ENCODE measurements at regions not wholly inside any gene's neighbourhood (a gene's known extent, or its start where the extent isn't known, plus 50 kb on each side); places are given as distances from the start of the nearest gene placed in this dataset.

DNA sequence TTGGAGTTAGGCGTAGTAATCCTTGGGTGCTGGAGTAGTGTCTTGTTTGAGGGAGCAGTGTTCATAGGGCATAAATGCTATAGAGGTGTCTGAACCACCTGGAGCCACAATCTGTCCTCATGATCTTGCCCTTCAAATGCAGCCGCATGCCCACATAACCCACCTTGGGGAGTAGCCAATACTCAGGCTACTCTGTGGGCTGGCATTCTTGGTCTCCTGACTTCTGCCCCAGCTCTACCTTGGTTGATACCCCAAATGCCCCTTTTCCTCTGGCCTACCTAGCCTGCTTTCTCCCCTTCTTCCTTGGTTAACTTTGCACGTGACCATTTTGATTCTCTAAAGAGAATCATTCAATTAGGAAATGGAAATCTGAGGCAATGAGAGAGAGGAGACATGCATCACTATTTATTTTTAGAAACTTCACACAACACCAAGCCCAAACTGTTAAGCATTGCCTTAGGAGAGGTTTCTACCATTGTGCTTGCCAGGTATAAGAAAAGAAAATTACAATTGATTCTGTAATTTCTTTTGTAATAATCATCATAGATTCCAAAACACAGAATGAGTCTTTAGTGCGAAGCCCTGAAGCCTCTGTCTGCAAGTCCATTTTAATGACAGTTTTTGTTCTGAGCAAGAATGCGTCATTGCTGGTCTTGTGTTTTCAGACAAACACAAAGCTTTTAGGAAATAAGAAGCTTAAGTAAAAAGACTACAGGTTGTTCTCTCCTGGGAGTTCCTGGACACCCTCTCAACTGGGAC, 135.2 kb downstream of the C9orf152 start:
- TF ChIP-seq, protein P1, sequence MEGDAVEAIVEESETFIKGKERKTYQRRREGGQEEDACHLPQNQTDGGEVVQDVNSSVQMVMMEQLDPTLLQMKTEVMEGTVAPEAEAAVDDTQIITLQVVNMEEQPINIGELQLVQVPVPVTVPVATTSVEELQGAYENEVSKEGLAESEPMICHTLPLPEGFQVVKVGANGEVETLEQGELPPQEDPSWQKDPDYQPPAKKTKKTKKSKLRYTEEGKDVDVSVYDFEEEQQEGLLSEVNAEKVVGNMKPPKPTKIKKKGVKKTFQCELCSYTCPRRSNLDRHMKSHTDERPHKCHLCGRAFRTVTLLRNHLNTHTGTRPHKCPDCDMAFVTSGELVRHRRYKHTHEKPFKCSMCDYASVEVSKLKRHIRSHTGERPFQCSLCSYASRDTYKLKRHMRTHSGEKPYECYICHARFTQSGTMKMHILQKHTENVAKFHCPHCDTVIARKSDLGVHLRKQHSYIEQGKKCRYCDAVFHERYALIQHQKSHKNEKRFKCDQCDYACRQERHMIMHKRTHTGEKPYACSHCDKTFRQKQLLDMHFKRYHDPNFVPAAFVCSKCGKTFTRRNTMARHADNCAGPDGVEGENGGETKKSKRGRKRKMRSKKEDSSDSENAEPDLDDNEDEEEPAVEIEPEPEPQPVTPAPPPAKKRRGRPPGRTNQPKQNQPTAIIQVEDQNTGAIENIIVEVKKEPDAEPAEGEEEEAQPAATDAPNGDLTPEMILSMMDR (IDR thresholded peaks at IDR 0.05 in 2 of 3, conservative IDR thresholded peaks at IDR 0.05 in 1 of 3; ENCODE audit: control insufficient read depth in 2 of 3, extremely low read depth in 1 of 3, insufficient read depth in 1 of 3, low read depth in 3 of 3, low read length in 3 of 3) = no peak
- TF ChIP-seq, protein P2, sequence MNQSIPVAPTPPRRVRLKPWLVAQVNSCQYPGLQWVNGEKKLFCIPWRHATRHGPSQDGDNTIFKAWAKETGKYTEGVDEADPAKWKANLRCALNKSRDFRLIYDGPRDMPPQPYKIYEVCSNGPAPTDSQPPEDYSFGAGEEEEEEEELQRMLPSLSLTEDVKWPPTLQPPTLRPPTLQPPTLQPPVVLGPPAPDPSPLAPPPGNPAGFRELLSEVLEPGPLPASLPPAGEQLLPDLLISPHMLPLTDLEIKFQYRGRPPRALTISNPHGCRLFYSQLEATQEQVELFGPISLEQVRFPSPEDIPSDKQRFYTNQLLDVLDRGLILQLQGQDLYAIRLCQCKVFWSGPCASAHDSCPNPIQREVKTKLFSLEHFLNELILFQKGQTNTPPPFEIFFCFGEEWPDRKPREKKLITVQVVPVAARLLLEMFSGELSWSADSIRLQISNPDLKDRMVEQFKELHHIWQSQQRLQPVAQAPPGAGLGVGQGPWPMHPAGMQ (IDR thresholded peaks at IDR 0.05; ENCODE audit: borderline replicate concordance) = no peak
- TF ChIP-seq, protein P3, sequence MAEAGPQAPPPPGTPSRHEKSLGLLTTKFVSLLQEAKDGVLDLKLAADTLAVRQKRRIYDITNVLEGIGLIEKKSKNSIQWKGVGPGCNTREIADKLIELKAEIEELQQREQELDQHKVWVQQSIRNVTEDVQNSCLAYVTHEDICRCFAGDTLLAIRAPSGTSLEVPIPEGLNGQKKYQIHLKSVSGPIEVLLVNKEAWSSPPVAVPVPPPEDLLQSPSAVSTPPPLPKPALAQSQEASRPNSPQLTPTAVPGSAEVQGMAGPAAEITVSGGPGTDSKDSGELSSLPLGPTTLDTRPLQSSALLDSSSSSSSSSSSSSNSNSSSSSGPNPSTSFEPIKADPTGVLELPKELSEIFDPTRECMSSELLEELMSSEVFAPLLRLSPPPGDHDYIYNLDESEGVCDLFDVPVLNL (IDR thresholded peaks at IDR 0.05; ENCODE audit: low read depth, low read length) = no peak
- TF ChIP-seq, protein P4, sequence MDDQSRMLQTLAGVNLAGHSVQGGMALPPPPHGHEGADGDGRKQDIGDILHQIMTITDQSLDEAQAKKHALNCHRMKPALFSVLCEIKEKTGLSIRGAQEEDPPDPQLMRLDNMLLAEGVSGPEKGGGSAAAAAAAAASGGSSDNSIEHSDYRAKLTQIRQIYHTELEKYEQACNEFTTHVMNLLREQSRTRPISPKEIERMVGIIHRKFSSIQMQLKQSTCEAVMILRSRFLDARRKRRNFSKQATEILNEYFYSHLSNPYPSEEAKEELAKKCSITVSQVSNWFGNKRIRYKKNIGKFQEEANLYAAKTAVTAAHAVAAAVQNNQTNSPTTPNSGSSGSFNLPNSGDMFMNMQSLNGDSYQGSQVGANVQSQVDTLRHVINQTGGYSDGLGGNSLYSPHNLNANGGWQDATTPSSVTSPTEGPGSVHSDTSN (IDR thresholded peaks at IDR 0.05; ENCODE audit: insufficient replicate concordance, low read depth, low read length) = no peak
- TF ChIP-seq, protein P5, sequence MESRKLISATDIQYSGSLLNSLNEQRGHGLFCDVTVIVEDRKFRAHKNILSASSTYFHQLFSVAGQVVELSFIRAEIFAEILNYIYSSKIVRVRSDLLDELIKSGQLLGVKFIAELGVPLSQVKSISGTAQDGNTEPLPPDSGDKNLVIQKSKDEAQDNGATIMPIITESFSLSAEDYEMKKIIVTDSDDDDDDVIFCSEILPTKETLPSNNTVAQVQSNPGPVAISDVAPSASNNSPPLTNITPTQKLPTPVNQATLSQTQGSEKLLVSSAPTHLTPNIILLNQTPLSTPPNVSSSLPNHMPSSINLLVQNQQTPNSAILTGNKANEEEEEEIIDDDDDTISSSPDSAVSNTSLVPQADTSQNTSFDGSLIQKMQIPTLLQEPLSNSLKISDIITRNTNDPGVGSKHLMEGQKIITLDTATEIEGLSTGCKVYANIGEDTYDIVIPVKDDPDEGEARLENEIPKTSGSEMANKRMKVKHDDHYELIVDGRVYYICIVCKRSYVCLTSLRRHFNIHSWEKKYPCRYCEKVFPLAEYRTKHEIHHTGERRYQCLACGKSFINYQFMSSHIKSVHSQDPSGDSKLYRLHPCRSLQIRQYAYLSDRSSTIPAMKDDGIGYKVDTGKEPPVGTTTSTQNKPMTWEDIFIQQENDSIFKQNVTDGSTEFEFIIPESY (IDR thresholded peaks at IDR 0.05) = no peak
- TF ChIP-seq, protein P6, sequence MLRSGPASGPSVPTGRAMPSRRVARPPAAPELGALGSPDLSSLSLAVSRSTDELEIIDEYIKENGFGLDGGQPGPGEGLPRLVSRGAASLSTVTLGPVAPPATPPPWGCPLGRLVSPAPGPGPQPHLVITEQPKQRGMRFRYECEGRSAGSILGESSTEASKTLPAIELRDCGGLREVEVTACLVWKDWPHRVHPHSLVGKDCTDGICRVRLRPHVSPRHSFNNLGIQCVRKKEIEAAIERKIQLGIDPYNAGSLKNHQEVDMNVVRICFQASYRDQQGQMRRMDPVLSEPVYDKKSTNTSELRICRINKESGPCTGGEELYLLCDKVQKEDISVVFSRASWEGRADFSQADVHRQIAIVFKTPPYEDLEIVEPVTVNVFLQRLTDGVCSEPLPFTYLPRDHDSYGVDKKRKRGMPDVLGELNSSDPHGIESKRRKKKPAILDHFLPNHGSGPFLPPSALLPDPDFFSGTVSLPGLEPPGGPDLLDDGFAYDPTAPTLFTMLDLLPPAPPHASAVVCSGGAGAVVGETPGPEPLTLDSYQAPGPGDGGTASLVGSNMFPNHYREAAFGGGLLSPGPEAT (IDR thresholded peaks at IDR 0.05; ENCODE audit: low read depth) = no peak
- no peak for TF ChIP-seq TAF1 (IDR thresholded peaks at IDR 0.05; ENCODE audit: borderline replicate concordance, low read depth, low read length)
- no peak for TF ChIP-seq EZH2 (IDR thresholded peaks at IDR 0.05; ENCODE audit: borderline replicate concordance, control insufficient read depth, low read depth, low read length)
- no peak for TF ChIP-seq ZNF274 (IDR thresholded peaks at IDR 0.05; ENCODE audit: insufficient read depth, insufficient read length)
- TF ChIP-seq POLR2AphosphoS5 (IDR thresholded peaks at IDR 0.05; ENCODE audit: low read length) = no peak
- TF ChIP-seq, protein P7, sequence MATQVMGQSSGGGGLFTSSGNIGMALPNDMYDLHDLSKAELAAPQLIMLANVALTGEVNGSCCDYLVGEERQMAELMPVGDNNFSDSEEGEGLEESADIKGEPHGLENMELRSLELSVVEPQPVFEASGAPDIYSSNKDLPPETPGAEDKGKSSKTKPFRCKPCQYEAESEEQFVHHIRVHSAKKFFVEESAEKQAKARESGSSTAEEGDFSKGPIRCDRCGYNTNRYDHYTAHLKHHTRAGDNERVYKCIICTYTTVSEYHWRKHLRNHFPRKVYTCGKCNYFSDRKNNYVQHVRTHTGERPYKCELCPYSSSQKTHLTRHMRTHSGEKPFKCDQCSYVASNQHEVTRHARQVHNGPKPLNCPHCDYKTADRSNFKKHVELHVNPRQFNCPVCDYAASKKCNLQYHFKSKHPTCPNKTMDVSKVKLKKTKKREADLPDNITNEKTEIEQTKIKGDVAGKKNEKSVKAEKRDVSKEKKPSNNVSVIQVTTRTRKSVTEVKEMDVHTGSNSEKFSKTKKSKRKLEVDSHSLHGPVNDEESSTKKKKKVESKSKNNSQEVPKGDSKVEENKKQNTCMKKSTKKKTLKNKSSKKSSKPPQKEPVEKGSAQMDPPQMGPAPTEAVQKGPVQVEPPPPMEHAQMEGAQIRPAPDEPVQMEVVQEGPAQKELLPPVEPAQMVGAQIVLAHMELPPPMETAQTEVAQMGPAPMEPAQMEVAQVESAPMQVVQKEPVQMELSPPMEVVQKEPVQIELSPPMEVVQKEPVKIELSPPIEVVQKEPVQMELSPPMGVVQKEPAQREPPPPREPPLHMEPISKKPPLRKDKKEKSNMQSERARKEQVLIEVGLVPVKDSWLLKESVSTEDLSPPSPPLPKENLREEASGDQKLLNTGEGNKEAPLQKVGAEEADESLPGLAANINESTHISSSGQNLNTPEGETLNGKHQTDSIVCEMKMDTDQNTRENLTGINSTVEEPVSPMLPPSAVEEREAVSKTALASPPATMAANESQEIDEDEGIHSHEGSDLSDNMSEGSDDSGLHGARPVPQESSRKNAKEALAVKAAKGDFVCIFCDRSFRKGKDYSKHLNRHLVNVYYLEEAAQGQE (IDR thresholded peaks at IDR 0.05; ENCODE audit: low read depth, low read length) = no peak
- TF ChIP-seq RELA (IDR thresholded peaks at IDR 0.05; ENCODE audit: borderline replicate concordance, partially characterized antibody) = no peak
